ENCODE measurements at regions not wholly inside any gene's neighbourhood (a gene's known extent, or its start where the extent isn't known, plus 50 kb on each side); places are given as distances from the start of the nearest gene placed in this dataset.
"Not testable (repeated sequence)": the region's sequence is repeated elsewhere in the genome, so short reads cannot be mapped to it uniquely, and the experiment has no call there.

DNA sequence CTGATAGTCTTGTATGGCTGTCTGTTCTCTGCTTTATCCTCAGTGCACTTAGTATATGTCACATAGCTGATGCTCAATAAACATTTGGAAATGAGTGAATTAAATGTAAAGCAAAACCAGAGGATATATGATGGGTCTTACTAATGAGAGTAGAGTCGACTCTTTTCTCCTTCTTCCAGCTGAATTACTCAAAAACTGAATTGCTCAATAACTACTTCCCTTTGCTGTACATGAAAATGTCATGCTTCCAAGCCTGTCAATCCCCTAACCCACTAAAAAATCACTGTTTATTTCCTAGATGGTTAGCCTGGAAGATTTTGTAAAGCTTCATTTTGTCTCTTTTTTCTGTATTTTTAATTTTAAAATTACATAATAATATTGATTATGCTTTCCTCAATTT, 88.0 kb downstream of the OR13A1 start:
- H3K4me3 ChIP-seq (ENCODE audit: low read length) = no peak overlapping the region
- no peak overlapping the region for H3K27ac ChIP-seq (ENCODE audit: low read length)
- WGBS = 78% methylated on average over 1 of the region's 1 CpG
- intact Hi-C loops (cut with DNase I) = no loop called here
- DNase-seq (no peak), ATAC-seq (no peak)
- peaks cover 4% of the 10 kb centered on the region for H3K9me3 ChIP-seq (ENCODE audit: control insufficient read depth, low read length)
- no peaks in the 10 kb centered on the region for H3K27me3 ChIP-seq (ENCODE audit: control insufficient read depth, insufficient read depth)
- no peaks in the 10 kb centered on the region for H3K4me1 ChIP-seq (ENCODE audit: control insufficient read depth, insufficient read depth, low read length)

DNA sequence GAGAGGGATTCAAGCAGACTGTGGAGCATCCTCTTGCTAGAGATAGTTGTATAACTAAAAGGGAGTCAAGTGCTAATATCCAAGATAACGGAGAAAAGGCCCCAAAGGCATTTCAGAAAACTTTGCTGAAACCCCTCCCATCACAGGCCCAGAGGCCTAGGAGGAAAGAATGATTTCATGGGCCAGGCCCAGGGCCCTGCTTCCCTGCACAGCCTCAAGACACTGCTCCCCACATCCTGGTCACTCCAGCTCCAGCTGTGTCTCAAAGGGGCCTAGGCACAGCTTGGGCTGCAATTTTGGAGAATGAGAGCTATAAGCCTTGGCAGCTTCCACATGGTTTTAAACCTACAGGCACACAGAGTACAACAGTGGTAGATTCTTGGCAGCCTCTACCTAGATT, 85.6 kb downstream of the OR13A1 start:
- intact Hi-C loops (cut with DNase I) = no loop called here
- peaks cover 4% of the 10 kb centered on the region for H3K9me3 ChIP-seq (ENCODE audit: control insufficient read depth, low read length)
- H3K4me1 ChIP-seq (ENCODE audit: control insufficient read depth, insufficient read depth, low read length) = no peaks in the 10 kb centered on the region
- ATAC-seq (no peak), DNase-seq (no peak)
- H3K27me3 ChIP-seq (ENCODE audit: control insufficient read depth, insufficient read depth) = no peaks in the 10 kb centered on the region
- no peak overlapping the region for H3K4me3 ChIP-seq (ENCODE audit: low read length)
- 86% methylated on average over 1 of the region's 1 CpG for WGBS
- no peak overlapping the region for H3K27ac ChIP-seq (ENCODE audit: low read length)

DNA sequence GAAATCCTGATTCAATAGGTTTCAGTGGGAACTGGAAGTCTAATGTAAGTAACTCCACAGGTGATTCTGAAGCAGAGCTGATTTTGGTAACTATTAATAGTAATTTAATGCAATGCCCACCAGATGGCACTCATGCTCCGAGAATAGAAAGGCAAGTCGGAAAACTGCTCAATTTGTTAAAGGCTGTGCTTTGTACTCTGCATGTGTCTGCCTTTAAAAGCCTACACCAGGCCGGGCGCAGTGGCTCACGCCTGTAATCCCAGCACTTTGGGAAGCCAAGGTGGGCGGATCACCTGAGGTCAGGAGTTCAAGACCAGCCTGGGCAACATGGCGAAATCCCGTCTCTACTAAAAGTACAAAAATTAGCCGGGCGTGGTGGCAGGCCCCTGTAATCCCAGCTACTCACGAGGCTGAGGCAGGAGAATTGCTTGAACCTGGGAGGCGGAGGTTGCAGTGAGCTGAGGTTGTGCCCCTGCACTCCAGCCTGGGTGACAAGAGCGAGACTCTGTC, 80.1 kb downstream of the OR13A1 start:
- H3K27ac ChIP-seq (ENCODE audit: low read length); H3K4me1 ChIP-seq (ENCODE audit: control insufficient read depth, insufficient read depth, low read length); H3K9me3 ChIP-seq (ENCODE audit: control insufficient read depth, low read length); H3K27me3 ChIP-seq (ENCODE audit: control insufficient read depth, insufficient read depth); H3K4me3 ChIP-seq (ENCODE audit: low read length); intact Hi-C loops (cut with DNase I): not testable (repeated sequence)
- DNase-seq (peak; percentile 38 to 65 (median 54)), ATAC-seq (peak; percentile 84 to 85)
- WGBS = 46% methylated on average over 13 of the region's 13 CpGs

DNA sequence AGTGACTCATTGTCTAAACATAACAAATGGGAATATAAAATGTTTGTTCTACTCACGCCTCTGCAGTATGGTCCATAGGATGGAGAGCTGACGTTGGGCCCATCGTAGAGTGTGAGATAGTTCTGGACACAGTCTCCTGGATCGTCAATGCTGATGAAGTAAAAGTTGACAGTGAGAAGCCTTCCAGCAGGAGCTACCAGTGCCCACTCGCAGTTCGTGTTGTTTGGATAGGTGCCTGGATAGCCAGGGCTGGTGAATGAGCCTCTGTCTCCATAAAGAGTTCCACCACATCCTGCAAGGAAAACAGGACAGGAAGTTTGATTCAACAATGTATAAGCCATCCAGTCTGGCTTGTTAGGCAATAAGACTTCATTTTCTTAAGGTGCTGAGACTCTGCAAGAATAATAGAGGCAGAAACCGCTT, 79.6 kb downstream of the OR13A1 start:
- Histone ChIP-seq H3K9me3 (ENCODE audit: control insufficient read depth, low read length) (no peaks in the 10 kb centered on the region), H3K27ac (ENCODE audit: low read length) (no peak overlapping the region), H3K4me1 (ENCODE audit: control insufficient read depth, insufficient read depth, low read length) (no peaks in the 10 kb centered on the region), H3K27me3 (ENCODE audit: control insufficient read depth, insufficient read depth) (no peaks in the 10 kb centered on the region), H3K4me3 (ENCODE audit: low read length) (no peak overlapping the region)
- ATAC-seq (peak in 1 of 2 donors; percentile 69), DNase-seq (no peak)
- 59% methylated on average over 7 of the region's 7 CpGs for WGBS
- intact Hi-C loops (cut with DNase I) = no loop called here

DNA sequence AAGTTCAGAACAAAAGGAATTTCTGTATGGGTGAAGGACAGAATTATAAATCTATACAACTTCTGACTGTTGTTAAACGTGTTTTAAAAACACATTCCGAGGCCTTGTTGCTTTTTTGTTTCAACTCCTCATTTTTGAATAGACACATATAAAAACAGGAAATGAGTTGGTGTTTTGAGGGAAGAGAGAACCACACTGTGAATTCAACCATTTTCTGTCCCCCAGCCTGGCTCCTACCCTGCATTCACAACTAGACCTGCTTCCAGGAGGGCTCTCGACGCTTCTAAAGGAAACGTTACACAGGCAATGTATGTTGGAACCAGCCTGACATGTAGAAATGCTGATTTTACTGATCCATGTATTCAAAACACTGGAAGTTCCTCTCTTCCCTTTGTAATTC, 76.5 kb downstream of the OR13A1 start:
- intact Hi-C loops (cut with DNase I) = no loop called here
- Histone ChIP-seq H3K4me3 (ENCODE audit: low read length) (no peak overlapping the region), H3K27ac (ENCODE audit: low read length) (no peak overlapping the region), H3K27me3 (ENCODE audit: control insufficient read depth, insufficient read depth) (no peaks in the 10 kb centered on the region), H3K4me1 (ENCODE audit: control insufficient read depth, insufficient read depth, low read length) (no peaks in the 10 kb centered on the region), H3K9me3 (ENCODE audit: control insufficient read depth, low read length) (no peaks in the 10 kb centered on the region)
- 73% methylated on average over 5 of the region's 5 CpGs for WGBS
- DNase-seq (no peak), ATAC-seq (no peak)

DNA sequence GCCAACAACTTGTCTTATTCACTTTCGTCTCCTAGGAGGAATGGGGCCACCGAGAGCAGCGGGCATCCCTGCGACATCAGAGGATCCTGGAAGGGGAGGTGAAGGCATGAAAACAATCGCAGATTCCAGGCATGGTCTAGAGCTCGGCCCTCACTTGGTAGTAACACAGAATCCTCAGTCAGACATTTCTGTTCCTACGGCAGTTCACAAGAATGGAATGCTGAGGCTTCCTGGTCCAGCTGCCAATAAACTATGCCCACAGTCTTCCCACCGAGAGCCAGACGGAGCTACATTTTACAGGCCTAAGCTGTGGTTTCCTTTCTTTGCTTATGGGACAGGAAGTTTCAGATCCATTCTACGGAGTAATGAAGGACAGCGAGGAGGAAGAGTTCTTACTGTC, 75.8 kb downstream of the OR13A1 start:
- Histone ChIP-seq H3K27ac (ENCODE audit: low read length) (no peak overlapping the region), H3K4me3 (ENCODE audit: low read length) (no peak overlapping the region), H3K9me3 (ENCODE audit: control insufficient read depth, low read length) (no peaks in the 10 kb centered on the region), H3K4me1 (ENCODE audit: control insufficient read depth, insufficient read depth, low read length) (no peaks in the 10 kb centered on the region), H3K27me3 (ENCODE audit: control insufficient read depth, insufficient read depth) (no peaks in the 10 kb centered on the region)
- intact Hi-C loops (cut with DNase I) = no loop called here
- DNase-seq (no peak), ATAC-seq (no peak)
- 66% methylated on average over 11 of the region's 11 CpGs for WGBS

DNA sequence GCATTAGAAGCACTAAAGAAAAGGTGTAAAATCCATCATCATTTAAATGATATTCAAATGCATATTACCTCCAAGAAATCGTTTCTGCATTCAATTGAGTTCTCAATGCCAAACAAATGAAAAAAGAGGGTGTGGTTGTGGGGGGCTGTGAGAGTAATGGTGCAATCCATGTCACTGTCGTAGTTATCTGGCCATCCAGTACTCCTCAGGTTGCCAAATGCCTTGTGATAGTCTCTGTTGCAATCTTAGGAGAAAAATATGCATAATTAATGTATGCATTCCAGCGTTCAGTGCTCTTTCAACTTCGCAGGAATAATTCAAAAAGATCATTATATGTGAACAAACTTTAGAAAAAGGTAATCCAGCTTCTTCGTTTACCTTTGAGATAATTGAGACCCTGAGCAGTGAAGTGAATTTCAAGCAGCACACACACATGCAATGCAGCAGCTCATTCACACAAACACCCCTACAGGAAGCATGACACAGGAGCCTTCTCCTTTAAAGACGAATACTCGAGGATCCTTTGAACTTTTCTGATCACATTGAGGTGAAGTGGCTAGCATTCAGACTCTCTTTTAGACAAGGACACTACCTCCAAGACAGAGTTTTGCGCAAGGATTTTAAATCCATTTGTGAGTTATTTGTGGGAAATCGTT, 73.4 kb downstream of the OR13A1 start:
- no peaks in the 10 kb centered on the region for H3K27me3 ChIP-seq (ENCODE audit: control insufficient read depth, insufficient read depth)
- 42% methylated on average over 9 of the region's 9 CpGs for WGBS
- ATAC-seq (no peak), DNase-seq (no peak)
- H3K4me1 ChIP-seq (ENCODE audit: control insufficient read depth, insufficient read depth, low read length) = no peaks in the 10 kb centered on the region
- no peak overlapping the region for H3K27ac ChIP-seq (ENCODE audit: low read length)
- no peaks in the 10 kb centered on the region for H3K9me3 ChIP-seq (ENCODE audit: control insufficient read depth, low read length)
- no peak overlapping the region for H3K4me3 ChIP-seq (ENCODE audit: low read length)
- intact Hi-C loops (cut with DNase I) = no loop called here

DNA sequence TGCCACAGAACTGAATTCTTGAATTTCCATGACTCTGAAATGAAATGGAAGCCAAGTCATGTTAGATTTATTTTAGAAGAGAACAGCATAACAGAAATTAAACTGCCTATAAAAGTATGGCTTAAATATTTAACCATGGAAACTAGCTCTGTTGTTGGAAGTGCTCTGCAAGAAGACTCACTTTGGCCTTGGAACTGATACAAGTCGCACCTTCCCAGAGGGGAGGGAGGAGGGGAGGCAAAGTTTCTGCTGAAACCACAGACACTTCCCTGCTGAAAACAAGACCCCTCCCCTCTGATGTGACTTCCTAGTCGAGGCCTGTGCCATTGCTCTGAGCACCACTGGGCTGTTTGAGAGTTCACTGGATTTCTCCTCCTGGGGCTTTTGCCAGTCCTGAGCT, 72.1 kb downstream of the OR13A1 start:
- Histone ChIP-seq H3K27me3 (ENCODE audit: control insufficient read depth, insufficient read depth) (no peaks in the 10 kb centered on the region), H3K9me3 (ENCODE audit: control insufficient read depth, low read length) (no peaks in the 10 kb centered on the region), H3K4me1 (ENCODE audit: control insufficient read depth, insufficient read depth, low read length) (no peaks in the 10 kb centered on the region), H3K4me3 (ENCODE audit: low read length) (no peak overlapping the region), H3K27ac (ENCODE audit: low read length) (no peak overlapping the region)
- DNase-seq (no peak), ATAC-seq (no peak)
- 77% methylated on average over 2 of the region's 2 CpGs for WGBS
- intact Hi-C loops (cut with DNase I) = no loop called here

DNA sequence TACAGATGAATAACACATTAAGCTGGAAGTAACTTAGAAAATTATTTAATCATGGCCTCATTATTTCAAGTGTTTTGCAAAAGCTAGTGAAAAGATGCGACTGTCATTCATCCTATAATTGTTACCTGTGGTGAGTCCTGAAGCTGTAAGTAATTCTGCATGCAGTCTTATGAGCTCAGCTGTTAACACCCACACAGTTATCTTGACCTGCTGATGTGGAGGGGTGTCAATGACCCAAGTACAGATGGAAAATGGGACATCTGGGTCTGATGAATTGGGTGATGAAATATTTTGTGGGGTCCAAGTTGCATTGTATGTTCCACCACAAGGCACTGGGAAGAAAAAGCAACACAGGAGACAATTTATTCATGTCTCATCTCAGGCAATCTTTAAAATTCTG, 68.9 kb downstream of the OR13A1 start:
- no peaks in the 10 kb centered on the region for H3K27me3 ChIP-seq (ENCODE audit: control insufficient read depth, insufficient read depth)
- intact Hi-C loops (cut with DNase I) = no loop called here

DNA sequence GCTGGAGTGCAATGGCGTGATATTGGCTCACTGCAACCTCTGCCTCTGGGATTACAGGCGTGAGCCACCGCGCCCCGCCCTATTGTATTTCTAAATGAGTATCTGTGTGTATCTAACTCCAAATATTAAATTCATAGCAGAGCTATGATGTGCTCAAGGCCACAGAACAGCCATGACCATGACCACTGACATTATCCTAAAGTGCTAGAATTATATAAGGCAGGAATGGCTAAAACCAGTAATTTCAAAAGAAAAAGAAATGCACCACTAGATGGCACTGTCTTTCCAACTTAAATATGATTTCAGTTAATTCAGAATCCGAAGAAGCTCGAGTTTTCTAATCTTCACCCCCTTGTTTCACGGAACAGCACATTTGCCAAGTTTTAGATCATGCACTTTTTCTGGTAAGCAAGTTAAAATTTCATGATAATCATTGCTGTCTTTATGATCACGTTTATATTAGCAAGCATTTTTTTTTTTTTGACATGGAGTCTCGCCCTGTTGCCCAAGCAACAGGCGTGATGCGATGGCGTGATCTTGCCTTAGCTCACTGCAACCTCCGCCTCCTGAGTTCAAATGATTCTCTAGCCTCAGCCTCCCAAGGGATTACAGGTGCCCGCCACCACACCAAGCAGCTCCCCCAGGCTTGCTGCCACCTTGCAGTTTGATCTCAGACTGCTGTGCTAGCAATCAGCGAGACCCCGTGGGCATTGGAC, 65.3 kb downstream of the OR13A1 start:
- intact Hi-C loops (cut with DNase I) = loop anchor here in 2 of 4 donors (10.0 kb wide), 2 partner anchors 205 to 425 kb away; partner anchors contain the start of gene ZFAND4 (in 1 of the 2)
- 56% methylated on average over 17 of the region's 17 CpGs for WGBS
- H3K4me3 ChIP-seq (ENCODE audit: low read length) = no peak overlapping the region
- no peak overlapping the region for H3K27ac ChIP-seq (ENCODE audit: low read length)
- ATAC-seq (peak; percentile 63 to 64), DNase-seq (peak in 2 of 3 donors; percentile 51 to 55)
- no peaks in the 10 kb centered on the region for H3K9me3 ChIP-seq (ENCODE audit: control insufficient read depth, low read length)
- no peaks in the 10 kb centered on the region for H3K27me3 ChIP-seq (ENCODE audit: control insufficient read depth, insufficient read depth)
- no peaks in the 10 kb centered on the region for H3K4me1 ChIP-seq (ENCODE audit: control insufficient read depth, insufficient read depth, low read length)

More for the DNA sequence above, 68.9 kb downstream of the OR13A1 start:
- WGBS = 82% methylated on average over 1 of the region's 1 CpG
- H3K27ac ChIP-seq (ENCODE audit: low read length) = no peak overlapping the region
- no peaks in the 10 kb centered on the region for H3K4me1 ChIP-seq (ENCODE audit: control insufficient read depth, insufficient read depth, low read length)
- ATAC-seq (no peak), DNase-seq (no peak)
- no peak overlapping the region for H3K4me3 ChIP-seq (ENCODE audit: low read length)
- no peaks in the 10 kb centered on the region for H3K9me3 ChIP-seq (ENCODE audit: control insufficient read depth, low read length)

DNA sequence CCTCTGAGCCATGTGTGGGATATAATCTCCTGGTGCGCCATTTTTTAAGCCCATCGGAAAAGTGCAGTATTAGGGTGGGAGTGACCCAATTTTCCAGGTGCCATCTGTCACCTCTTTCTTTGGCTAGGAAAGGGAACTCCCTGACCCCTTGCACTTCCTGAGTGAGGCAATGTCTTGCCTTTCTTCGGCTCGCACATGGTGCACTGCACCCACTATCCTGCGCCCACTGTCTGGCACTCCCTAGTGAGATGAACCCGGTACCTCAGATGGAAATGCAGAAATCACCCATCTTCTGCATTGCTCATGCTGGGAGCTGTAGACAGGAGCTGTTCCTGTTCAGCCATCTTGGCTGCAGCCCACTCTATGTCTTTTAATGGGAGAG, 64.7 kb downstream of the OR13A1 start:
- not testable (repeated sequence) for H3K4me1 ChIP-seq (ENCODE audit: control insufficient read depth, insufficient read depth, low read length); DNase-seq; H3K4me3 ChIP-seq (ENCODE audit: low read length); H3K27ac ChIP-seq (ENCODE audit: low read length); H3K9me3 ChIP-seq (ENCODE audit: control insufficient read depth, low read length); H3K27me3 ChIP-seq (ENCODE audit: control insufficient read depth, insufficient read depth); ATAC-seq
- intact Hi-C loops (cut with DNase I) = loop anchor here in 2 of 4 donors (10.0 kb wide), 2 partner anchors 204 to 424 kb away; partner anchors contain the start of gene ZFAND4 (in 1 of the 2)
- WGBS = 53% methylated on average over 6 of the region's 6 CpGs
